HUES64 (cell line): ENCODE measurements at regions not wholly inside any gene's neighbourhood (a gene's known extent, or its start where the extent isn't known, plus 50 kb on each side); places are given as distances from the start of the nearest gene placed in this dataset.
"Not testable (repeated sequence)": the region's sequence is repeated elsewhere in the genome, so short reads cannot be mapped to it uniquely, and the experiment has no call there.

Experiments used
- H3K27ac ChIP-seq: 2 replicates; pipeline ENCODE4 v1.7.0; 2013; ENCODE audit warnings: low read depth, low read length, inconsistent platforms
- H3K27me3 ChIP-seq: 2 replicates; pipeline ENCODE4 v1.6.1; 2013; ENCODE audit warnings: mild to moderate bottlenecking, low read length; ENCODE audit not compliant: insufficient read depth
- H3K36me3 ChIP-seq: 2 replicates; pipeline ENCODE4 v1.6.1; 2013; ENCODE audit warnings: mild to moderate bottlenecking, low read length; ENCODE audit not compliant: insufficient read depth
- H3K4me1 ChIP-seq: 2 replicates; pipeline ENCODE4 v1.6.1; 2013; ENCODE audit warnings: mild to moderate bottlenecking, low read length, moderate library complexity; ENCODE audit not compliant: insufficient read depth
- H3K4me3 ChIP-seq: 2 replicates; pipeline ENCODE4 v1.5.1; 2013; ENCODE audit warnings: mild to moderate bottlenecking, low read length, moderate library complexity
- H3K9ac ChIP-seq: 2 replicates; pipeline ENCODE4 v1.6.1; 2013; ENCODE audit warnings: mild to moderate bottlenecking, low read depth, low read length
- H3K9me3 ChIP-seq: 2 replicates; pipeline ENCODE4 v1.6.1; 2013; ENCODE audit warnings: low read depth, low read length; ENCODE audit not compliant: insufficient read depth
- WGBS: fragments of 150-250, 120-280 bp; methylation state at CpG from one replicate; pipeline ENCODE4 v1.1.7; 2013; ENCODE audit warnings: missing lambda C conversion rate; 5-methylcytosine and 5-hydroxymethylcytosine counted together

DNA sequence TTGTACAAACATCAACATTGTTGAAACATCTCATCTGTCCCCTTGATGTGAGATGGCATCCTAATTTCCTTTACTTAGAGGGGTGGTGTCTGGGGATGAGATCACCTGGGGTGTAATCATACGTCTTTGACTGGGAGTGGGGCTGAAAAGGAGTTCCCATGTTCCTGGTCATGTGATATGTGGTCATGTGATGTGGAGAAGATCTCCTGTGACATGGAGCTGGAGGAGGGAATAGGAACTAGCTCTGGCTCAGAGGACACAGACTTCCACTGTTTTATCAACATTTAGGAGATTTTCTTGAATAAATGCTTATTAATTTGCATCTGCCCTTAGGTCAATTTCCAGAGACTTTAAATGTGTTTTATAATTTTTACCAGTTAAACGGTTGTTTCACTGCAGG, 868.6 kb upstream of the TPTE start:
- not testable (repeated sequence) for H3K4me1 ChIP-seq, H3K27me3 ChIP-seq, H3K36me3 ChIP-seq, H3K27ac ChIP-seq, H3K9ac ChIP-seq, H3K4me3 ChIP-seq
- peaks cover 95% of the 10 kb centered on the region for H3K9me3 ChIP-seq
- WGBS: 42% methylated on average over 1 of the region's 2 CpGs

DNA sequence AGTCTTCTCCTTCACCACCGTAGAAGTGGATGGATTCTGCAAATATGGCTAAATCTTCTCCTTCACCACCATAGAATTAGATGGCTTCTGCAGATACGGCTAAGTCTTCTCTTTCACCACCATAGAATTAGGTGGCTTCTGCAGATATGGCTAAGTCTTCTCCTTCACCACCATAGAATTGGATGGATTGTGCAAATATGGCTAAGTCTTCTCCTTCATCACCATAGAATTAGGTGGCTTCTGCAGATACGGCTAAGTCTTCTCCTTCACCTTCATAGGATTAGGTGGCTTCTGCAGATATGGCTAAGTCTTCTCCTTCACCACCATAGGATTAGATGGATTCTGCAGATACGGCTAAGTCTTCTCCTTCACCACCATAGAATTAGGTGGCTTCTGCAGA, 866.2 kb upstream of the TPTE start:
- H3K27ac ChIP-seq, H3K4me3 ChIP-seq, H3K4me1 ChIP-seq, H3K36me3 ChIP-seq, H3K9ac ChIP-seq, H3K27me3 ChIP-seq: not testable (repeated sequence)
- WGBS: 89% methylated on average over 4 of the region's 4 CpGs
- H3K9me3 ChIP-seq: peaks cover 81% of the 10 kb centered on the region

GRCh38 chr21:9656455-9656854, 864.9 kb upstream of the TPTE start:
- H3K27me3 ChIP-seq, H3K36me3 ChIP-seq, H3K9ac ChIP-seq, H3K4me3 ChIP-seq, H3K27ac ChIP-seq, H3K4me1 ChIP-seq: not testable (repeated sequence)
- 77% methylated on average over 3 of the region's 4 CpGs for WGBS
- H3K9me3 ChIP-seq: peaks cover 69% of the 10 kb centered on the region

- peak overlapping the region; percentile 16; the same call in 1 of the 2 replicates for H3K4me3 ChIP-seq
- WGBS: 81% methylated on average over 5 of the region's 5 CpGs
- not testable (repeated sequence) for H3K27ac ChIP-seq, H3K4me1 ChIP-seq, H3K27me3 ChIP-seq, H3K9ac ChIP-seq, H3K36me3 ChIP-seq
- H3K9me3 ChIP-seq: peaks cover 57% of the 10 kb centered on the region
Measured at GRCh38 chr21:9657779-9658178, 863.6 kb upstream of the TPTE start.

DNA sequence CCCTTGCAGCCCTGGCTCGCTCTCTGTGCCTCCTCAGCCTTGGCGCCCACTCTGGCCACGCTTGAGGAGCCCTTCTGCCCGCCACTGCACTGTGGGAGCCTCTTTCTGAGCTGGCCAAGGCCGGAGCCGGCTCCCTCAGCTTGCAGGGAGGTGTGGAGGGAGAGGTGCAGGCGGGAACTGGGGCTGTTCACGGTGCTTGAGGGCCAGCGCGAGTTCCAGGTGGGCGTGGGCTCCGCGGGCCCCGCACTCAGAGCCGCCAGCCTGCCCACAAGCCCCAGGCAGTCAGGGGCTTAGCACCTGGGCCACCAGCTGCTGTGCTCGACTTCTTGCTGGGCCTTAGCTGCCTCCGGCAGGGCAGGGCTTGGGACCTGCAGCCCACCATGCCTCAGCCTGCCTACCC, 861.5 kb upstream of the TPTE start:
- not testable (repeated sequence) for H3K36me3 ChIP-seq
- peaks cover 40% of the 10 kb centered on the region for H3K9me3 ChIP-seq
- WGBS: 65% methylated on average over 5 of the region's 17 CpGs

GRCh38 chr21:9663914-9664729, 857.3 kb upstream of the TPTE start:
- H3K27me3 ChIP-seq, H3K9ac ChIP-seq, H3K27ac ChIP-seq, H3K4me3 ChIP-seq, H3K4me1 ChIP-seq, H3K9me3 ChIP-seq, H3K36me3 ChIP-seq: not testable (repeated sequence)
- WGBS: 90% methylated on average over 10 of the region's 18 CpGs

More for the DNA sequence above, 861.5 kb upstream of the TPTE start:
- H3K9ac ChIP-seq, H3K4me3 ChIP-seq, H3K4me1 ChIP-seq, H3K27ac ChIP-seq, H3K27me3 ChIP-seq: not testable (repeated sequence)

- 89% methylated on average over 8 of the region's 10 CpGs for WGBS
- not testable (repeated sequence) for H3K36me3 ChIP-seq, H3K27me3 ChIP-seq, H3K9me3 ChIP-seq, H3K9ac ChIP-seq, H3K27ac ChIP-seq, H3K4me1 ChIP-seq, H3K4me3 ChIP-seq
Measured at GRCh38 chr21:9675811-9676210, 845.6 kb upstream of the TPTE start.

DNA sequence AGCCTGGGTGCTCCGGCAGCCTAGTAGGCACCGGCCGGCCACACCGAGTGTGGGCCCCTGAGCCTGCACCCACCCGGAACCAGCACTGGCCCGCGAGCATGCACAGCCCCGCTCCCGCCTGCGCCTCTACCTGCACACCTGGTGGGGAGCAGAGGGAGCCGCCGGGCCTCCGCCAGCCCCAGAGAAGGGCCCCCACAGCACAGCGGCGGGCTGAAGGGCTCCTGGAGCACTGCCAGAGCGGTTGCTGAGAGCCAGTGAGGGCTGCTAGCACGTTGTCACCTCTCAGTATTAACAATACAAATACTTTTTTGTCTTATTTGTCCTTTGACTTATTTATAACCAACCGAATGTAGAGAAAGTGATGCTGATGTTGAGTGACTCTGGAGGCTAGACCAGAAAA, 842.4 kb upstream of the TPTE start:
- not testable (repeated sequence) for H3K9me3 ChIP-seq, H3K4me3 ChIP-seq, H3K4me1 ChIP-seq, H3K36me3 ChIP-seq, H3K27ac ChIP-seq, H3K27me3 ChIP-seq, H3K9ac ChIP-seq
- WGBS: 71% methylated on average over 6 of the region's 18 CpGs

DNA sequence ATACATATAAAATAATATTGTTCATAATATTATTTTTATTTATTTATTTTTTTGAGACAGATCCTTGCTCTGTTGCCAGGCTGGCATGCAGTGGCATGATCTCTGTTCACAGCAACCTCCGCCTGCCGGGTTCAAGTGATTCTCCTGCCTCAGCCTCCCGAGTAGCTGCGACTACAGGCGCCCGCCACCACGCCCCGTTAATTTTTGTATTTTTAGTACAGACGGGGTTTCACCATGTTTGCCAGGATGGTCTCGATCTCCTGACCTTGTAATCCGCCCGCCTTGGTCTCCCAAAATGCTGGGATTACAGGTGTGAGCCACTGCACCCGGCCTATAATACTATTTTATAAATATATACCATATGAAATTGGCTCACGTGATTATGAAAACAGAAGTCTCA, 832.4 kb upstream of the TPTE start:
- not testable (repeated sequence) for H3K4me1 ChIP-seq, H3K4me3 ChIP-seq, H3K27me3 ChIP-seq, H3K27ac ChIP-seq, H3K9me3 ChIP-seq, H3K36me3 ChIP-seq, H3K9ac ChIP-seq
- WGBS: 86% methylated on average over 6 of the region's 14 CpGs

DNA sequence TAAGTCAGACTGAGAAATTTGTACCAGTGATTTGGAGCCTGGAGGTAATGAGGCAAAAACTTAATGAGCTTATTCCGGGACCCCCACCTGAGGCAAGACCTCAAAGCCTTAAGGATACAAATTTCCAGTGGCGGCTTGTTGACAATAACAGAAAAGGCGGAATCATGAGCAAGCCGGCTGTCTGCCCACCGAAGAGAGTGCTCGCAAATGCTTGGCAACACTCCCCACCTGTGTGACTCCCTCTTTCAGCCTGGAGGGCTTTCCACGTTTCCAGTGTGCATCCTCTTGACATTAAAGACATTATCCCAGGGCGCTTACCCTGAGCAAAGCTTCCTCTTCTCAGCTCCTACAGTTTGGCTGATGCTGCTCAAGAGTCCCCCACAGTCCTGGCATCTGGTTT, 830.4 kb upstream of the TPTE start:
- H3K4me1 ChIP-seq, H3K27me3 ChIP-seq, H3K36me3 ChIP-seq, H3K9me3 ChIP-seq, H3K4me3 ChIP-seq, H3K9ac ChIP-seq, H3K27ac ChIP-seq: not testable (repeated sequence)
- 91% methylated on average over 5 of the region's 8 CpGs for WGBS

DNA sequence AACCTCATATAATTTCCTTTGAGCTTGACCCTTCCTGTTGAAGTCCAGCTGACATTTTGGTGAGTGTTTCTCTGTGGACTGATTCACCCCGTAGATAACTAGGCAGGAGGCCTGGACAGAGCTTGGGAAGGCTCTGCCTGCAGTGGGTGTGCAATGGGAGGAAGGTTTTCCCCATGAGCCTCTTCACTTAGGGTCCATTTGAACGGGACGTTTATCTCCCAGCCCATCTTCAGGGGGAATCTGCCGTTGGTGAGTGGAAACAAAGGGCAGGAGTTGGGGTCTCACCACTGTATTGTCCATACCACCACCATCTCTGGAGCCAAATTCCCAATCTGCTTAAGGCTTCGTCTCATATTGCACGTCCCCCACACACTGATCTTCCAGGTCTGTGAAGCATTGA, 825.6 kb upstream of the TPTE start:
- H3K4me3 ChIP-seq, H3K9ac ChIP-seq, H3K27me3 ChIP-seq, H3K36me3 ChIP-seq, H3K4me1 ChIP-seq, H3K27ac ChIP-seq, H3K9me3 ChIP-seq: not testable (repeated sequence)
- 74% methylated on average over 6 of the region's 6 CpGs for WGBS

DNA sequence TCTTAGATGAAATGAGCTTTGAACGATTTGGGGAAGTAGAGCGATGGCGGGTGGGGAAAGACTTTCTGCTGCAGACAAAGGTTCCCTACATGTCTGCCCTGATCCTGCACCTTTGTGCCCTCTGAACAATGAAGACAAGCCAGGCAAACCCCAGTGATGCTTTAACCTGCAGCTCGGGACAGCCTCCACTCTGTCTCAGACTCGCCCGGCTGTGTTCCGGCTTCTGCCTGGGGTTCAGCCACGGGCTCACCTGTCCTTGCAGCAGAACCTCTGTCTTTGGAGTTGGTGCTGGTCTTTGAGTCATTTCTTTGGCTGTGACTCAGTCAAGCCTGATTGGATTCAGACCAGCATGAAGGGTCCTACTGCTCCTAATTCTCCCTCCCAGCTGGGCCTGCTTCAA, 823.6 kb upstream of the TPTE start:
- not testable (repeated sequence) for H3K27ac ChIP-seq, H3K9ac ChIP-seq
- 72% methylated on average over 3 of the region's 8 CpGs for WGBS

More for the DNA sequence above, 823.6 kb upstream of the TPTE start:
- H3K4me1 ChIP-seq, H3K4me3 ChIP-seq, H3K9me3 ChIP-seq, H3K27me3 ChIP-seq, H3K36me3 ChIP-seq: not testable (repeated sequence)
